DND-41 (cell line): ENCODE measurements at regions not wholly inside any gene's neighbourhood (a gene's known extent, or its start where the extent isn't known, plus 50 kb on each side); places are given as distances from the start of the nearest gene placed in this dataset.

Experiments
- ATAC-seq: fragments of 200-7000 bp; cut with Tn5 transposase; 3 replicates; pipeline ENCODE4 v1.9.1; 2021; ENCODE audit warnings: low read depth; ENCODE audit not compliant: insufficient read depth
- DNase-seq: peaks from one replicate; pipeline ENCODE4 v3.0.0-alpha.2; 2020
- H2AFZ ChIP-seq: 2 replicates; pipeline ENCODE4 v1.6.0; 2012; ENCODE audit warnings: low read depth, low read length
- H3K27ac ChIP-seq: 2 replicates; pipeline ENCODE4 v1.5.1; 2012; ENCODE audit warnings: low read length, inconsistent platforms
- H3K27me3 ChIP-seq: fragments of 200-600 bp; sonication (generic); 2 replicates; pipeline ENCODE4 v1.6.0; 2012; ENCODE audit warnings: low read length, mild to moderate bottlenecking, inconsistent platforms; ENCODE audit not compliant: insufficient read depth, poor library complexity
- H3K36me3 ChIP-seq: 2 replicates; pipeline ENCODE4 v1.5.1; 2012; ENCODE audit warnings: low read length, inconsistent platforms; ENCODE audit not compliant: insufficient read depth
- H3K4me1 ChIP-seq: 2 replicates; pipeline ENCODE4 v1.5.1; 2012; ENCODE audit warnings: mild to moderate bottlenecking, low read length; ENCODE audit not compliant: insufficient read depth
- H3K4me2 ChIP-seq: 2 replicates; pipeline ENCODE4 v1.6.0; 2012; ENCODE audit warnings: mild to moderate bottlenecking, moderate library complexity, low read length, inconsistent platforms; ENCODE audit not compliant: insufficient read depth
- H3K4me3 ChIP-seq, 2 experiments: fragments of 200-600 bp in 1 of 2; shearing (Covaris generic) in 1 of 2; 2 replicates each; pipeline ENCODE4 v1.5.1; 2012 to 2016; ENCODE audit warnings: inconsistent platforms in 2 of 2, low read length in 2 of 2, mild to moderate bottlenecking in 2 of 2, low read depth in 1 of 2, moderate library complexity in 1 of 2
- H3K79me2 ChIP-seq: 2 replicates; pipeline ENCODE4 v1.6.0; 2012; ENCODE audit warnings: low read length, inconsistent platforms; ENCODE audit not compliant: insufficient read depth
- H3K9ac ChIP-seq: 2 replicates; pipeline ENCODE4 v1.6.0; 2012; ENCODE audit warnings: low read depth, mild to moderate bottlenecking, inconsistent platforms, low read length, moderate library complexity
- H3K9me3 ChIP-seq: 2 replicates; pipeline ENCODE4 v1.5.1; 2012; ENCODE audit warnings: low read length, moderate library complexity, mild to moderate bottlenecking, inconsistent platforms; ENCODE audit not compliant: insufficient read depth, severe bottlenecking
- H4K20me1 ChIP-seq: 2 replicates; pipeline ENCODE4 v1.6.0; 2012; ENCODE audit warnings: low read length; ENCODE audit not compliant: insufficient read depth
- EZH2 ChIP-seq: IDR thresholded peaks from 3 replicates; pipeline ENCODE4 v1.6.1; 2012; ENCODE audit warnings: borderline replicate concordance, low read depth, mild to moderate bottlenecking, moderate library complexity, low read length, inconsistent platforms; ENCODE audit not compliant: severe bottlenecking
- TF ChIP-seq, protein P1 (sequence below): IDR thresholded peaks from 2 replicates; pipeline ENCODE4 v1.5.1; 2012; ENCODE audit warnings: borderline replicate concordance, low read length, moderate library complexity, mild to moderate bottlenecking; ENCODE audit not compliant: poor library complexity, severe bottlenecking; ENCODE audit errors: extremely low read depth

DNA sequence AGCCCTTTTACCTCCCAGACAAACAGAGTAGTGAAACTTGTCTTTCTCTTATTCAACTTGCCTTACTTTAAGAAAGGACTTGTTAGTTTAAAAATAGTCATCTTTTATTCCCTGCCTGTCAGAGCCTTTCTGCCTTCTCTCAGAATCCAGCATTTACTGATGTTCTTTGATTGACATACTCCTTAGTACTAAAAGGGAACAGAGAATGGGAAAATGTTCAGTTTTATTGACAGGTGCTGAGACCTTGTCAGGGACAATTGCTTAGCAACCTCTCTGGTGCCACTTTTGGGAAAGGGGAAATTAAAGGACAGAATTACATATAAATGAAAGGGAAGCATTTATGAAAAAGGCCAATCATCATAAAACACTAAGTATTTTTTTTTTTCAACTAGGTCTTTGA, 378.3 kb downstream of the PDCD6IP start:
- ATAC-seq = no peak
- no peak overlapping the region for H2AFZ ChIP-seq
- H3K79me2 ChIP-seq = no peaks in the 10 kb centered on the region

DNA sequence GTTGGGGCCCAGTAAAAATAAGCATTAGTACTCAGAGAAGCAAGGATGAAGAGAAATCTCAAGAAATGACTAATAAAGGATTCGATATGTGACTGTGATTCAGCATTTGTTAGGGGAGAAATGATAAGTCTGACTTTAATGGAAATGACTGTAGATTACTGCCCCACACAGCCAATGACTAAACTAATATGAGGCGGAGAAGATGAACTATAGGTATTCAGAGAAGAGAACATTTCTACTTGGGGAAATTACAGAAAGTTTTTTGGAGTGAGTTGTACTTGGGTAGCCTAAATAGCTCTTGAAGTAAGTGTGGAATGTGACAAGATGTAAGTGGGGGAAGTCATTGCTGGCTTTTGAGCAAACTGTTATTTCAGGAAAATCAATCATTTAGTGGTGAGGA, 380.0 kb downstream of the PDCD6IP start:
- no peak overlapping the region for H3K27ac ChIP-seq
- no peaks in the 10 kb centered on the region for H4K20me1 ChIP-seq
- no peak overlapping the region for H2AFZ ChIP-seq
- DNase-seq = no peak
- no peaks in the 10 kb centered on the region for H3K36me3 ChIP-seq
- no peaks in the 10 kb centered on the region for H3K79me2 ChIP-seq
- H3K9ac ChIP-seq = no peak overlapping the region
- H3K4me2 ChIP-seq = no peak overlapping the region
- no peaks in the 10 kb centered on the region for H3K27me3 ChIP-seq
- H3K4me3 ChIP-seq = no peak overlapping the region
- H3K9me3 ChIP-seq = no peaks in the 10 kb centered on the region
- TF ChIP-seq, protein P1, sequence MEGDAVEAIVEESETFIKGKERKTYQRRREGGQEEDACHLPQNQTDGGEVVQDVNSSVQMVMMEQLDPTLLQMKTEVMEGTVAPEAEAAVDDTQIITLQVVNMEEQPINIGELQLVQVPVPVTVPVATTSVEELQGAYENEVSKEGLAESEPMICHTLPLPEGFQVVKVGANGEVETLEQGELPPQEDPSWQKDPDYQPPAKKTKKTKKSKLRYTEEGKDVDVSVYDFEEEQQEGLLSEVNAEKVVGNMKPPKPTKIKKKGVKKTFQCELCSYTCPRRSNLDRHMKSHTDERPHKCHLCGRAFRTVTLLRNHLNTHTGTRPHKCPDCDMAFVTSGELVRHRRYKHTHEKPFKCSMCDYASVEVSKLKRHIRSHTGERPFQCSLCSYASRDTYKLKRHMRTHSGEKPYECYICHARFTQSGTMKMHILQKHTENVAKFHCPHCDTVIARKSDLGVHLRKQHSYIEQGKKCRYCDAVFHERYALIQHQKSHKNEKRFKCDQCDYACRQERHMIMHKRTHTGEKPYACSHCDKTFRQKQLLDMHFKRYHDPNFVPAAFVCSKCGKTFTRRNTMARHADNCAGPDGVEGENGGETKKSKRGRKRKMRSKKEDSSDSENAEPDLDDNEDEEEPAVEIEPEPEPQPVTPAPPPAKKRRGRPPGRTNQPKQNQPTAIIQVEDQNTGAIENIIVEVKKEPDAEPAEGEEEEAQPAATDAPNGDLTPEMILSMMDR = no peak
- TF ChIP-seq EZH2 = no peak
- peaks cover 24% of the 10 kb centered on the region for H3K4me1 ChIP-seq
- no peak for ATAC-seq

More for the DNA sequence above, 378.3 kb downstream of the PDCD6IP start:
- Histone ChIP-seq H3K9ac (no peak overlapping the region), H3K27ac (no peak overlapping the region), H4K20me1 (no peaks in the 10 kb centered on the region), H3K4me3 (no peak overlapping the region), H3K36me3 (no peaks in the 10 kb centered on the region), H3K9me3 (no peaks in the 10 kb centered on the region), H3K4me2 (no peak overlapping the region), H3K27me3 (no peaks in the 10 kb centered on the region), H3K4me1 (peaks cover 23% of the 10 kb centered on the region)
- DNase-seq = no peak
- TF ChIP-seq, protein P1 = no peak
- TF ChIP-seq EZH2 = no peak

DNA sequence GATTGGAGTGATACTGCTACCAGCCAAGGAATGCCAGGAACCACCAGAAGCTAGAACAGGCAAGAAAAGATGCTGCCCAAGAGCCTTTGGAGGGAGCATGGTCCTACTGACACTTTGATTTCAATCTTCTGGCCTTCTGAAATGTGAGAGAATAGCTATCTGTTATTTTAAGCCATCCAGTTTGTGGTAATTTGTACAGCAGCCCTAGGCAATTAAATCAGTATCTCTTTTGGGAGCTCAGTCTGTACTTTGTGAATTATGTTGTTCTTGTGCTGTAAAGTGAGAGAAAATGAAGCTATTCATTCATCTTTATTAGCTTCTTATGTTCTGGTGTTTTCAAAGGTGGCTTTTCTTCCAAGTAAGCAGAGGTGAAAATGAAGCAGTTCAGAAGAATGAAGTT, 381.3 kb downstream of the PDCD6IP start:
- no peak for ATAC-seq
- no peaks in the 10 kb centered on the region for H4K20me1 ChIP-seq
- no peak overlapping the region for H3K4me3 ChIP-seq
- H3K9me3 ChIP-seq = no peaks in the 10 kb centered on the region
- H3K4me1 ChIP-seq = peaks cover 27% of the 10 kb centered on the region
- H3K79me2 ChIP-seq = no peaks in the 10 kb centered on the region
- no peaks in the 10 kb centered on the region for H3K27me3 ChIP-seq
- no peak for DNase-seq
- no peak overlapping the region for H2AFZ ChIP-seq
- H3K4me2 ChIP-seq = no peak overlapping the region
- H3K27ac ChIP-seq = no peak overlapping the region
- TF ChIP-seq, protein P1 = no peak
- TF ChIP-seq EZH2 = no peak
- H3K9ac ChIP-seq = no peak overlapping the region
- H3K36me3 ChIP-seq = no peaks in the 10 kb centered on the region

DNA sequence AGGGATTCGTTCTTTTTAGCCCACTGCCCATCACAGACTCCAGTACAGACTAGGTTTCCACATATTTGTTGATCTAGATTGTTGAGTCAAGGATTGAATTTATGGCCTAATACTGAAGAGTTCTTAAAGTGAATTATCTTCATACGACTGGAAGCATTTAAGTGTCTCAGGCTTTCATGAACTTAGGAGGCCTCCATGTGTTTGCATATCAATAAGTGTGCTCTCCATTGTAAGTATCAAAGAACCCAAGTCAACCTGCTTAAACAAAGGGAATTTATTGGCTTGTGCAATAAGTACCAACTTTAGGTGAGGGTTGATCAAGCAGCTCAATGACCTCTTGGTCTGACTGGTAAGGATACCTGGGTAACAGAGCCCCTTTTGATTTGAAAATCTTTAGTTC, 382.1 kb downstream of the PDCD6IP start:
- Histone ChIP-seq H2AFZ (no peak overlapping the region), H3K9ac (no peak overlapping the region), H3K27me3 (no peaks in the 10 kb centered on the region), H3K9me3 (no peaks in the 10 kb centered on the region), H3K4me2 (no peak overlapping the region), H3K27ac (no peak overlapping the region), H3K36me3 (no peaks in the 10 kb centered on the region), H4K20me1 (no peaks in the 10 kb centered on the region), H3K4me3 (no peak overlapping the region), H3K79me2 (no peaks in the 10 kb centered on the region), H3K4me1 (peaks cover 27% of the 10 kb centered on the region)
- TF ChIP-seq EZH2 = no peak
- TF ChIP-seq, protein P1 = no peak
- no peak for DNase-seq
- ATAC-seq = no peak
